ENCODE measurements at regions not wholly inside any gene's neighbourhood (a gene's known extent, or its start where the extent isn't known, plus 50 kb on each side); places are given as distances from the start of the nearest gene placed in this dataset.
"Not testable (repeated sequence)": the region's sequence is repeated elsewhere in the genome, so short reads cannot be mapped to it uniquely, and the experiment has no call there.

DNA sequence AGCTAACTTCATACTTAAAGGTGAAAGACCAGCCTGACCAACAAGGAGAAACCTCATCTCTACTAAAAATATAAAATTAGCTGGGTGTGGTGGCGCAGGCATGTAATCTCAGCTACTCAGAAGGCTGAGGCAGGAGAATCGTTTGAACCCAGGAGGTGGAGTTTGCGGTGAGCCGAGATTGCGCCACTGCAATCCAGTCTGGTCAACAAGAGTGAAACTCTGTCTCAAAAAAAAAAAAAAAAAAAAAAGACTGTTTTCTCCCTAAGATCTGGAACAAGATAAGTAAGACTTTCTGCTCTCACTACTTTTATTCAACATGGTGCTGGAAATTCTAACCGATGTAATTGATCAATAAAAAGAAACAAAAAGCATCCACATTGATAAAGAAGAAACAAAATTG, 131.9 kb upstream of the GALNT2 start:
- TF ChIP-seq POLR2AphosphoS5 (IDR thresholded peaks at IDR 0.05): not testable (repeated sequence)
- TF ChIP-seq, protein P1, sequence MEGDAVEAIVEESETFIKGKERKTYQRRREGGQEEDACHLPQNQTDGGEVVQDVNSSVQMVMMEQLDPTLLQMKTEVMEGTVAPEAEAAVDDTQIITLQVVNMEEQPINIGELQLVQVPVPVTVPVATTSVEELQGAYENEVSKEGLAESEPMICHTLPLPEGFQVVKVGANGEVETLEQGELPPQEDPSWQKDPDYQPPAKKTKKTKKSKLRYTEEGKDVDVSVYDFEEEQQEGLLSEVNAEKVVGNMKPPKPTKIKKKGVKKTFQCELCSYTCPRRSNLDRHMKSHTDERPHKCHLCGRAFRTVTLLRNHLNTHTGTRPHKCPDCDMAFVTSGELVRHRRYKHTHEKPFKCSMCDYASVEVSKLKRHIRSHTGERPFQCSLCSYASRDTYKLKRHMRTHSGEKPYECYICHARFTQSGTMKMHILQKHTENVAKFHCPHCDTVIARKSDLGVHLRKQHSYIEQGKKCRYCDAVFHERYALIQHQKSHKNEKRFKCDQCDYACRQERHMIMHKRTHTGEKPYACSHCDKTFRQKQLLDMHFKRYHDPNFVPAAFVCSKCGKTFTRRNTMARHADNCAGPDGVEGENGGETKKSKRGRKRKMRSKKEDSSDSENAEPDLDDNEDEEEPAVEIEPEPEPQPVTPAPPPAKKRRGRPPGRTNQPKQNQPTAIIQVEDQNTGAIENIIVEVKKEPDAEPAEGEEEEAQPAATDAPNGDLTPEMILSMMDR (IDR thresholded peaks at IDR 0.05): not testable (repeated sequence)
